NCI-H146 treated with DMSO at 0.1 percent for 48 hours (cell line): ENCODE measurements at regions not wholly inside any gene's neighbourhood (a gene's known extent, or its start where the extent isn't known, plus 50 kb on each side); places are given as distances from the start of the nearest gene placed in this dataset.

Experiments
- DNase-seq: peaks from one replicate; lab custom pipeline; 2025; ENCODE audit not compliant: unreplicated experiment; lab: John Stamatoyannopoulos, UW

- no peak for DNase-seq
Measured at GRCh38 chr2:176669398-176670174, 400.3 kb downstream of the MTX2 start.

GRCh38 chr2:176675271-176675949 lies 406.2 kb downstream of the MTX2 start:
- no peak for DNase-seq

- DNase-seq: no peak
Measured at GRCh38 chr2:176677746-176678265, 408.6 kb downstream of the MTX2 start.

- DNase-seq: no peak
Measured at GRCh38 chr2:176678571-176678970, 409.3 kb downstream of the MTX2 start.

GRCh38 chr2:176679061-176679669 lies 409.9 kb downstream of the MTX2 start:
- DNase-seq: no peak

GRCh38 chr2:176680916-176681516 lies 411.8 kb downstream of the MTX2 start:
- no peak for DNase-seq

GRCh38 chr2:176681584-176682115 lies 412.4 kb downstream of the MTX2 start:
- DNase-seq: no peak

- no peak for DNase-seq
Measured at GRCh38 chr2:176682278-176682677, 413.0 kb downstream of the MTX2 start.

GRCh38 chr2:176683618-176684111 lies 414.4 kb downstream of the MTX2 start:
- no peak for DNase-seq

- DNase-seq: no peak
Measured at GRCh38 chr2:176685908-176686307, 416.7 kb downstream of the MTX2 start.

- DNase-seq: no peak
Measured at GRCh38 chr2:176686328-176686727, 417.1 kb downstream of the MTX2 start.

GRCh38 chr2:176687342-176687741 lies 418.1 kb downstream of the MTX2 start:
- no peak for DNase-seq

- no peak for DNase-seq
Measured at GRCh38 chr2:176687944-176688343, 418.7 kb downstream of the MTX2 start.

GRCh38 chr2:176689711-176690110 lies 420.5 kb downstream of the MTX2 start:
- no peak for DNase-seq

GRCh38 chr2:176691471-176691870 lies 422.2 kb downstream of the MTX2 start:
- no peak for DNase-seq

GRCh38 chr2:176692533-176692932 lies 423.3 kb downstream of the MTX2 start:
- DNase-seq: no peak

GRCh38 chr2:176699098-176699497 lies 429.9 kb downstream of the MTX2 start:
- DNase-seq: no peak

GRCh38 chr2:176699644-176700043 lies 430.4 kb downstream of the MTX2 start:
- no peak for DNase-seq

- no peak for DNase-seq
Measured at GRCh38 chr2:176702131-176702530, 432.9 kb downstream of the MTX2 start.

GRCh38 chr2:176704282-176704858 lies 435.1 kb downstream of the MTX2 start:
- DNase-seq: no peak
